HCEC 1CT (cell line): ENCODE measurements at regions not wholly inside any gene's neighbourhood (a gene's known extent, or its start where the extent isn't known, plus 50 kb on each side); places are given as distances from the start of the nearest gene placed in this dataset.
"Not testable (repeated sequence)": the region's sequence is repeated elsewhere in the genome, so short reads cannot be mapped to it uniquely, and the experiment has no call there.

Experiments used
- DNase-seq: peaks from one replicate; pipeline ENCODE4 v3.0.0-alpha.2; 2017

DNA sequence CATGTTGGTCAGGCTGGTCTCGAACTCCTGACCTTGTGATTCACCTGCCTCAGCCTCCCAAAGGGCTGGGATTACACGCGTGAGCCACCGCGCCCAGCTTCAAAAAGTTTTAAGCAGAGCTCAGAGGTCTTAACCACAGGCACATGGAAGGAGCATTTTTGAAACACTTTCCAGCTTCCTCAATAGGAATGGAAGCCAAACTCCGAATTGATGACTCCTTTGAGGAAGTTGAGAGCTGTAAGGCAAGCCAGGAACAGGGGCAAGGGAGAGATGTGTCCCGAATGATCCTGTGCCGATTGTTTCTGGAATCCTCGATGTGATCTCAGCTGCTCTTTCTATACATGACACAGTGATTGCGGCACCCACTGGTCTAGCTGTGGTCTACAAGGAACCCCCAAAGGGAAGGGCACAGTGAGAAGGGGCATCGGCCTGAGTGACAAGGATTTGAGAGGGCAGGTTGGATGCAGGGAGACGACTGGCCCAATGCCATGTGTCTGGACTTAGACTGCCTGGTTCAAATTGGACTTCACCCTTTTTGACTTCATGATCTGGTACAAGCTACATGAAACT lies 116.2 kb downstream of the ADRA2C start:
- not testable (repeated sequence) for DNase-seq

DNA sequence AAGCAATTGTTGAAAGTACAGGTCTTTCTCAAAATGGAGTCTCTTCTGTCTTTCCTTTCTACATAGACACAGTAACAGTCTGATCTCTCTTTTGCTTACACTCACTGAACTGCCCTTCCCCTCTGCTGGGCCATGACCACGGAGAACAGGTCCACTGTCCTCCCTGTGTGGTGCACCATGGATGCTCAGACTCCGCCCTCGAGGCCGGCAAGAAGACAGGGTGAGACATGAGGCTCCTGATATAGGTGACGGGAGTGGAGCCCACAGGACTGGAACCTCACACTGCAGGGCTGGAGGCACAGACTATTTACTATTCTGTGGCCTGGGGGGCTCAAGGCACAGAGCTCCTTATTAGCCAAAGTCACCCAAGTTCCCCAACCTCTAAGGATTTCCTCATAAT lies 118.1 kb downstream of the ADRA2C start:
- DNase-seq: not testable (repeated sequence)

GRCh38 chr4:3893590-3893989 lies 127.4 kb downstream of the ADRA2C start:
- not testable (repeated sequence) for DNase-seq

GRCh38 chr4:3894086-3894959 lies 128.1 kb downstream of the ADRA2C start:
- not testable (repeated sequence) for DNase-seq

DNA sequence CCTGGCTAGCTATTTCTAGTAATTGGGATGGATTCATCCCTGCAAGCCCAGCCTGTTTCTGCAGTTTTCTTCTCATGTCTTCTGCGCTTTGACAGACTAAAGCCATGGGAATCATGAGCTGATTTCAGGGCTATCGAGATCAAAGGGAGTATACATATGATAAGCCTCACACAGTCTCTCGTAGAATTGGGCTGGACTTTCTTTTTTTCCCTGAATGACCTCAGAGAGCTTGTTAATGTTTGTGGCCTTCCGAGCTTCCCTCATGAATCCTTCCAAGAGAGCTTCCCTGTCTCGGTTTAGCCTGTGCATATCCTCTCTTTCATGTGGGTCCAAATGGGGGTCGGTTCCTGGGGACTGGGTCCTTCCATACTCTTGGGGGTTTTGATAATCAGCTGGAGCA lies 130.3 kb downstream of the ADRA2C start:
- DNase-seq: no peak

GRCh38 chr4:3896871-3897578 lies 130.8 kb downstream of the ADRA2C start:
- DNase-seq: not testable (repeated sequence)

DNA sequence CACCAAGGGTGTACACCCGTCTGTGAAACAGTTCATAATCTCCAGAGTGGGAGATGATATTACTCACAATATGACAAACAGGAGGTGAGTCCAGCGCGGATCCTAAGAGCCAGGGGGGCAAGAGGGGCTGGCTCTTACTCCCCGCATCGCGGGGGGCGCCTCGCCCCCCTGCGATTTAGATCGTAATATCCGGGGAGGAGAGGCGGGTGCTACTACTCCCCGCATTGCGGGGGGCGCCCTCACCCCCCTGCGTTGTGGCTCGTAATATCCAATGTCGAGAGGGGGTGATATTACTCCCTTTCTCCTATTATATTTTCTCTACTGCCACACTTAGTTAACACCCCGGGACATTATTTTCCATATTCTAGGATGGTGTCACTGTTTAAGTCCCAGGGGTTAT lies 131.9 kb downstream of the ADRA2C start:
- DNase-seq: no peak

GRCh38 chr4:3898928-3899327 lies 132.7 kb downstream of the ADRA2C start:
- DNase-seq: not testable (repeated sequence)

DNA sequence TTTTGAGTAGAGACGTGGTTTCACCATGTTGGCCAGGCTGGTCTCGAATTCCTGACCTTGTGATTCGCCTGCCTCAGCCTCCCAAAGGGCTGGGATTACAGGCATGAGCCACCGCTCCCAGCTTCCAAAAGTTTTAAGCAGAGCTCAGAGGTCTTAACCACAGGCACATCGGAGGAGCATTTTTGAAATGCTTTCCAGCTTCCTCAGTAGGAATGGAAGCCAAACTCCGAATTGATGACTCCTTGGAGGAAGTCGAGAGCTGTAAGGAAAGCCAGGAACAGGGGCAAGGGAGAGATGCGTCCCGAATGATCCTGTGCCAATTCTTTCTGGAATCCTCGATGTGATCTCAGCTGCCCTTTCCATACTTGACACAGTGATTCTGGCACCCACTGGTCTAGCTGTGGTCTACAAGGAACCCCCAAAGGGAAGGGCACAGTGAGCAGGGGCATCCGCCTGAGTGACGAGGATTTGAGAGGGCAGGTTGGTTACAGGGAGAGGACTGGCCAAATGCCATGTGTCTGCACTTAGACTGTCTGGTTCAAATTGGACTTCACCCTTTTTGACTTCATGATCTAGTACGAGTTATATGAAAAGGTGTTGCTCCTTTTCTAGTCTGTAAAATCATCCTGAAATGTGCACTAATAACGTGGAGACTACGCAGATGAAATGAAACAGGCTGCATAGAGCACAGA lies 138.2 kb downstream of the ADRA2C start:
- DNase-seq: peak; percentile 27

DNA sequence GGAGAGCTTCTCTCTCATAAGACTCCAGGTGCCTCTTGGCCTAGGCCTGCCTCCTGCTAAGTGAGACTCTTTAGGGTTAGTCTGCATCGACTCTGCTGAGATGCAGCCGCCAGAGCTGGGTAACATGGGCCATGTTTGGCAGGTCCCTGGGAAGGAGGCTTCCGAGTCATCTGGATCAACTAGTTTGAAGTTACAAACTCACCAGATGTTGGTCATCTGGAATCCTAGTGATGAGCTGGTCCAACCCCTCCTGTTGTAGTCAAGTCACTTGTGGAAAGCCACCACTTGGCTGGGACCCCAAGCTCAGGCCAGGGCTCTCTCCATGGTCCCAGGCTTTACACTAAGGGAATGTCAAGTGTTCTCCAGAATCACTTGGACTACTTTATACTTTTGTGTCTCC lies 143.4 kb downstream of the ADRA2C start:
- DNase-seq: not testable (repeated sequence)

GRCh38 chr4:3910161-3910950 lies 144.2 kb downstream of the ADRA2C start:
- DNase-seq: not testable (repeated sequence)

GRCh38 chr4:3911252-3911856 lies 145.2 kb downstream of the ADRA2C start:
- DNase-seq: no peak

GRCh38 chr4:3914511-3914910 lies 148.3 kb downstream of the ADRA2C start:
- not testable (repeated sequence) for DNase-seq

DNA sequence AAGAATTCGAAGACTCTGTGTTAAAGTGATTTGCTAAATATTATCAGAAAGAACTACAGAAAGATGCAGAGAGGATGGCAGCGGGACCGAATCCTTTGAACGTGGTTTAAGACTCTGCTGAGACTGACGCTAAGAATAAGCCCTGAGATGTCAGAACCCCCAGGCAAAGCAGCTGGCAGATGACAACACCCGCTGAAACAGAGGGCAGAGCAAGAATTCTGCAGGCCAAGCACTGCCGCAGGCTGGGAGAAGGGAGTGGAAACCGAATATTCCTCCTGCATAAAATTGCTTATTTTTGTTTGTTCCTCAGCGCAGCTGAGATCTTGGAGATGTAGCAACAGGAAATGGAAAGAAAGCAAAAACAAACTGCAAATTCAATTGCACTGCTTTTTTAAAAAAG lies 153.3 kb downstream of the ADRA2C start:
- not testable (repeated sequence) for DNase-seq

DNA sequence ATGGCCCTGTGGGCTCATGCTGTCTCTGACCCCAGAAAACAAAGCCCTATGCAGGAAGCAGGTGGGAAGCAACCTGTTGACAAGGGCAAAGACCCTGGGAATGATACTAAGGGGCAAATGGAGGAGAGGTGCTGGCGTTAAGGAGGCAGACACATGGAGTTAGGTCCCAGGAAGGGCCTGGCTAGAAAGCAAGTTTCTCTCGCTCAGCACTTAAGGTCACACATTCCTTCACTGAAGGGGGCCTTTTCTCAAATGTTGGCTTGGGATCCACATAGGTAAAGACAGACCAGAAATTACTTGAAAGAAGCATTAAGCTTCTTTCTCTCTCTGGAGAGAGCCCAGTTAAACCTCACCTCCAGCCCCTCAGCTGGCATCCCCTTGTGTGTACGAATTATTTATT lies 155.7 kb downstream of the ADRA2C start:
- not testable (repeated sequence) for DNase-seq

DNA sequence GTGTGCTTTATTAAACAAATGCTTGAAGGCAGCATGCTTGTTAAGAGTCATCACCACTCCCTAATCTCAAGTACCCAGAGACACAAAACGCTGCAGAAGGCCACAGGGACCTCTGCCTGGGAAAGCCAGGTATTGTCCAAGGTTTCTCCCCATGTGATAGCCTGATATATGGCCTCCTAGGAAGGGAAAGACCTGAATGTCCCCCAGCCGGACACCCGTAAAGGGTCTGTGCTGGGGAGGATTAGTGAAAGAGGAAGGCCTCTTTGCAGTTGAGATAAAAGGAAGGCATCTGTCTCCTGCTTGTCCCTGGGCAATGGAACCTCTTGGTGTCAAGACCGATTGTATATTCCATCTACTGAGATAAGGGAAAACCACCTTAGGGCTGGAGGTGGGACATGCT lies 159.7 kb downstream of the ADRA2C start:
- not testable (repeated sequence) for DNase-seq

GRCh38 chr4:3926271-3926670 lies 160.1 kb downstream of the ADRA2C start:
- not testable (repeated sequence) for DNase-seq

GRCh38 chr4:3926969-3927755 lies 161.0 kb downstream of the ADRA2C start:
- not testable (repeated sequence) for DNase-seq

GRCh38 chr4:3929431-3929830 lies 163.2 kb downstream of the ADRA2C start:
- not testable (repeated sequence) for DNase-seq

GRCh38 chr4:3932734-3933133 lies 166.5 kb downstream of the ADRA2C start:
- DNase-seq: not testable (repeated sequence)

DNA sequence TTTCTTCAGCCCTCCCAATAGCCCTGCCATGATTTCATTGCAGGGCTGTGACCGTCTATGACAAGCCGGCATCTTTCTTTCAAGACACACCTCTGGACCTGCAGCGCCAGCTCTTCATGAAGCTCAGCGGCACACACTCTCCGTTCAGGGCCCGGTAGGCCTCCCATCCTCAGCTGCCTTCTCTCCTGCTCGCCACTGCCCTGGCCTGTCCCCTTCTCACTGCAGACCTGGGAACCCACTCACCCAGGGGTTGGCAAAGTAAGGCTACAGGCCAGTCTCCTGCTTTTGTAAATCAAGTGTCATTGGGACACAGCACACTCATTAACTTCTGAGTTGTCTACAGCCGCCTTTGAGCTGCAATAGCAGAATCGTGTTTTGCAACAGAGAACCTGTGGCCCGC lies 169.2 kb downstream of the ADRA2C start:
- not testable (repeated sequence) for DNase-seq
